ENCODE measurements at regions not wholly inside any gene's neighbourhood (a gene's known extent, or its start where the extent isn't known, plus 50 kb on each side); places are given as distances from the start of the nearest gene placed in this dataset.

- H3K79me2 ChIP-seq (ENCODE audit: low read depth): no peaks in the 10 kb centered on the region
- no peaks in the 10 kb centered on the region for H3K9me3 ChIP-seq (ENCODE audit: low read depth)
- Mint-ChIP-seq H3K27ac (no peak overlapping the region), H3K4me1 (peaks cover 5% of the 10 kb centered on the region), H3K9me3 (no peaks in the 10 kb centered on the region), H3K27me3 (ENCODE audit: insufficient read depth, low read depth) (peaks cover 5% of the 10 kb centered on the region), H3K36me3 (no peaks in the 10 kb centered on the region), H3K4me3 (no peak overlapping the region)
- H3K4me1 ChIP-seq: no peaks in the 10 kb centered on the region
- H3K9ac ChIP-seq: no peak overlapping the region
- no peak for DNase-seq (ENCODE audit: low spot score)
- no peaks in the 10 kb centered on the region for H3K36me3 ChIP-seq
- no peak overlapping the region for H2AFZ ChIP-seq (replicated peaks)
- TF ChIP-seq, protein P1, sequence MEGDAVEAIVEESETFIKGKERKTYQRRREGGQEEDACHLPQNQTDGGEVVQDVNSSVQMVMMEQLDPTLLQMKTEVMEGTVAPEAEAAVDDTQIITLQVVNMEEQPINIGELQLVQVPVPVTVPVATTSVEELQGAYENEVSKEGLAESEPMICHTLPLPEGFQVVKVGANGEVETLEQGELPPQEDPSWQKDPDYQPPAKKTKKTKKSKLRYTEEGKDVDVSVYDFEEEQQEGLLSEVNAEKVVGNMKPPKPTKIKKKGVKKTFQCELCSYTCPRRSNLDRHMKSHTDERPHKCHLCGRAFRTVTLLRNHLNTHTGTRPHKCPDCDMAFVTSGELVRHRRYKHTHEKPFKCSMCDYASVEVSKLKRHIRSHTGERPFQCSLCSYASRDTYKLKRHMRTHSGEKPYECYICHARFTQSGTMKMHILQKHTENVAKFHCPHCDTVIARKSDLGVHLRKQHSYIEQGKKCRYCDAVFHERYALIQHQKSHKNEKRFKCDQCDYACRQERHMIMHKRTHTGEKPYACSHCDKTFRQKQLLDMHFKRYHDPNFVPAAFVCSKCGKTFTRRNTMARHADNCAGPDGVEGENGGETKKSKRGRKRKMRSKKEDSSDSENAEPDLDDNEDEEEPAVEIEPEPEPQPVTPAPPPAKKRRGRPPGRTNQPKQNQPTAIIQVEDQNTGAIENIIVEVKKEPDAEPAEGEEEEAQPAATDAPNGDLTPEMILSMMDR (IDR thresholded peaks at IDR 0.05): no peak
- no peaks in the 10 kb centered on the region for H4K20me1 ChIP-seq (ENCODE audit: low read depth)
- no peak overlapping the region for H3K4me3 ChIP-seq
- H3K27me3 ChIP-seq: no peaks in the 10 kb centered on the region
- H3K4me2 ChIP-seq: no peak overlapping the region
- H3F3A ChIP-seq (ENCODE audit: low read depth): no peaks in the 10 kb centered on the region
- no peak overlapping the region for H3K27ac ChIP-seq
These were observed 83.9 kb upstream of the NIPBL start for GRCh38 chr5:36792560-36793180.

DNA sequence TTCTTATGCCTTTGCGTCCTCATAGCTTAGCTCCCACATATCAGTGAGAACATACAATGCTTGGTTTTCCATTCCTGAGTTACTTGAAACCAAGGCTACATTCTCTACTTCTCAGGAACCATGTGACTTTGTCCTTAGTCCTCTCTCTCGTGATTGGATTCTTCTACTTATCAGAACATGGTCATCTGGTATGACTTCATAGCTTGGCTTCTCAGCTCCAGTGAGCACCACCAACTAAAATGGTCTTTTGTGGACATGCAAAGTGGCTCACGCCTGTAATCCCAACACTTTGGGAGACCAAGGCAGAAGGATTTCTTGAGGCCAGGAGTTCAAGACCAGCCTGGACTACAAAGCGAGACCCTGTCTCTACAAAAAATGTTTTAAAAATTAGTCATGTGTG lies 81.2 kb upstream of the NIPBL start:
- no peaks in the 10 kb centered on the region for H3K9me3 Mint-ChIP-seq
- DNase-seq (ENCODE audit: low spot score): no peak

DNA sequence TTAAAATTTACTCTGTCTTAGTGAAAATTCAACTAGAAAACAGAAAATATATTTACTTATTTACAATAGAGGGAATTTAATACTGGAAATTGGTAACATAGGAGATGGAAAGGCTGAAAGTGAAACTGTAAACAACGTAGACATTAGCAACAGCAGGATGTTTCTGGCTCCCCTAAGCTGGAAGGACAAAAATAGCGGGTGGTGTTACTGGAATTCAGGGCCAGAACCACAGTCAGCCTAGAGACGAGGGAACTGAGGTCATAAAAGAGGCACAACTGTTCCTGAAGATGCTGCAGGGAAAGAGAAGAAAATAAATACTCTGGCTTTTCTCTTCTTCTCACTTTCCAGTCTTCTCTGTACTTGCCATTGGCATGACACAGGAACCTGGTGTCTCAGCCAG lies 80.4 kb upstream of the NIPBL start:
- no peak overlapping the region for H3K4me2 ChIP-seq
- H3K4me3 ChIP-seq: no peak overlapping the region
- DNase-seq (ENCODE audit: low spot score): no peak
- TF ChIP-seq EZH2phosphoT487 (IDR thresholded peaks at IDR 0.05) (no peak), EZH2 (IDR thresholded peaks at IDR 0.05) (no peak)
- TF ChIP-seq, protein P1 (IDR thresholded peaks at IDR 0.05): no peak
- H3K4me3 Mint-ChIP-seq: no peak overlapping the region
- H3K4me1 ChIP-seq: no peaks in the 10 kb centered on the region
- H3K36me3 ChIP-seq: no peaks in the 10 kb centered on the region
- no peaks in the 10 kb centered on the region for H3K9me3 ChIP-seq (ENCODE audit: low read depth)
- H3K27ac ChIP-seq: no peak overlapping the region
- H3K9ac ChIP-seq: no peak overlapping the region
- no peaks in the 10 kb centered on the region for H3K79me2 ChIP-seq (ENCODE audit: low read depth)
- no peaks in the 10 kb centered on the region for H3K9me3 Mint-ChIP-seq
- H2AFZ ChIP-seq (replicated peaks): no peak overlapping the region
- H3K27me3 ChIP-seq: no peaks in the 10 kb centered on the region
- no peaks in the 10 kb centered on the region for H3F3A ChIP-seq (ENCODE audit: low read depth)
- no peaks in the 10 kb centered on the region for H4K20me1 ChIP-seq (ENCODE audit: low read depth)
- peaks cover 2% of the 10 kb centered on the region for H3K27me3 Mint-ChIP-seq (ENCODE audit: insufficient read depth, low read depth)
- no peak overlapping the region for H3K27ac Mint-ChIP-seq
- no peaks in the 10 kb centered on the region for H3K36me3 Mint-ChIP-seq
- H3K4me1 Mint-ChIP-seq: no peaks in the 10 kb centered on the region

More for the DNA sequence above, 81.2 kb upstream of the NIPBL start:
- Histone ChIP-seq H3K4me2 (no peak overlapping the region), H3K4me3 (no peak overlapping the region), H3K36me3 (no peaks in the 10 kb centered on the region), H4K20me1 (ENCODE audit: low read depth) (no peaks in the 10 kb centered on the region), H3K9ac (no peak overlapping the region), H3K79me2 (ENCODE audit: low read depth) (no peaks in the 10 kb centered on the region), H2AFZ (replicated peaks) (no peak overlapping the region), H3F3A (ENCODE audit: low read depth) (no peaks in the 10 kb centered on the region), H3K9me3 (ENCODE audit: low read depth) (no peaks in the 10 kb centered on the region), H3K27me3 (no peaks in the 10 kb centered on the region), H3K4me1 (no peaks in the 10 kb centered on the region), H3K27ac (no peak overlapping the region)
- H3K4me3 Mint-ChIP-seq: no peak overlapping the region
- no peak overlapping the region for H3K27ac Mint-ChIP-seq
- no peaks in the 10 kb centered on the region for H3K36me3 Mint-ChIP-seq
- peaks cover 2% of the 10 kb centered on the region for H3K27me3 Mint-ChIP-seq (ENCODE audit: insufficient read depth, low read depth)
- TF ChIP-seq EZH2phosphoT487 (IDR thresholded peaks at IDR 0.05): no peak
- no peak for TF ChIP-seq EZH2 (IDR thresholded peaks at IDR 0.05)
- TF ChIP-seq, protein P1 (IDR thresholded peaks at IDR 0.05): no peak
- H3K4me1 Mint-ChIP-seq: no peaks in the 10 kb centered on the region
